G401.6 (cell line): ENCODE measurements at regions not wholly inside any gene's neighbourhood (a gene's known extent, or its start where the extent isn't known, plus 50 kb on each side); places are given as distances from the start of the nearest gene placed in this dataset.

Source experiments
- FAIRE-seq: peaks from 2 replicates; lab custom pipeline; 2012; peaks lifted over from hg19 to GRCh38; lab: Jason Lieb, UNC

DNA sequence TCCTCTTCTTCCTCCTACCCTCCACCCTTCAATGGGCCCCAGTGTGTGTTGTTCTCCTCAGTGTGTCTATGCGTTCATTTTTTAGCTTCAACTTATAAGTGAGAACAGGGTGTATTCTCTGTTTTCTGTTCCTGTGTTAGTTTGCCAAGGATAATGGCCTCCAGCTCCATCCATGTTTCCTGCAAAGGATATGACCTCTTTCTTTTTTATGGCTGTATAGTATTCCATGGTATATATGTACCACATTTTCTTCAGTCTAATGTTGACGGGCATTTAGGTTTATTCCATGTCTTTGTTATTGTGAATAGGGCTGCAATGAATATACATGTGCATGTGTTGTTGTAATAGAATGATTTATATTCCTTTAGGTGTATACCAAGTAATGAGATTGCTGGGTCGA is 634.9 kb upstream of the SEMA6A start:
- no peak for FAIRE-seq

DNA sequence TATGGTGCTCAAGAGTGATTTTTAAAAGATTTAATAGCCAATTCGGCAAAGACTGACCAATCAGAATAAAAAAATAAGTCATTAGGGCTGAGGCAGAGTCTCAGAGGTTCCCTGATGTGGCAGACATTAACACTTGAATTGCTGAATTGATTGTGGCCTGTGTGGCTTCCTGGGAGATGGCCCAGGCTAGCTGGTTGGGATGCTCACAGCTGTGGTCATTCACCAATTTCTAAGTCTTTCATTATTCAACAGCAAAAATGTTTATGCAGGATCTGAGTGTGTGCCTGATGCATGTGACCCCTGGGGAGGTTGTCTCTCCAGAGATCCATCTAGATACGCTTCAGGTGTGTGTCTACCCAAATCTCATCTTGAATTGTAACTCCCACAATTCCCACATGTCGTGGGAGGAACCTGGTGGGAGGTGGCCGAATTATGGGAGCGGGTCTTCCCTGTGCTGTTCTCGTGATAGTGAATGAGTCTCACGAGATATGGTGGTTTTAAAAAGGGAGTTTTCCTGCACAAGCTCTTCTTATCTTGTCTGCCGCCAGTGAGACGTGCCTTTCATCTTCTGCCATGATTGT is 632.6 kb upstream of the SEMA6A start:
- FAIRE-seq, result no peak

GRCh38 chr5:117205894-117206293 is 631.3 kb upstream of the SEMA6A start:
- FAIRE-seq, result no peak

GRCh38 chr5:117204926-117205869 is 630.6 kb upstream of the SEMA6A start:
- FAIRE-seq, result no peak

DNA sequence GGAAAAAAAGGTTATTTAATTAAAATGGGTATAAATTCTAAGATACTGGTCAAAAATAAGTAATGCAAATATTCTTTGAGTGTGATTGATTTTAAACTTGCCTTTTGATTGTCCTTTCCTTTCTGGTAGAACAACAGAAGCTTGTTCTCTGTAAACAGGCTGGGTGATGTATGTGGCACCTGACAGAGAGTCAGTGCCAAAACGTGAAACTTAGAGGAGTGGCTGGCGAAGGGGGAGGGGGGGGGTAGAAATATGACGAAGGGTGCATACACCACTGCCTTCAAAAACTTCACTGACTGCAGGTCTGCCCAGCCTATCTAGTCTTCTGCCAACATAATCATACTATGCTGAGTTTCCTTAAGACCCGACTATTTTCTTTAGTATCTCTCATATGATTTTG is 629.8 kb upstream of the SEMA6A start:
- no peak for FAIRE-seq

DNA sequence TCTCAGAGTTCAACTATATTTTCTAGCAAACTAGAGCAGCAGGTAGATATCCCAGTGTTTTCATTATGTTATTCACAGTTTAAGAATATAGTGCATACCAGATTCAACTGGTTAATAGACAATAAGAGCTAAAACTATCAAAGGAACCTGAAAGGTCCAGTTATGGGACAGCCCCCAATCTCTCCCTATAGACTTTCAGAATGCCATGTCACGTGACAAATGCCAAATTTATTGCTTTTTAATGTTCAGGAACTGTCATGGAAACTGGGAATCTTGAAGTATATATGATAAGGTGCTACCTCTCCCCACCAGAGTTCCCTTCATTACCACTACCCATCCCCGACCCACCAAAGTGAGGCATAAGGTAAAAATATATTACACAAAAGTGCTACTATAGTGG is 629.0 kb upstream of the SEMA6A start:
- FAIRE-seq, result no peak

DNA sequence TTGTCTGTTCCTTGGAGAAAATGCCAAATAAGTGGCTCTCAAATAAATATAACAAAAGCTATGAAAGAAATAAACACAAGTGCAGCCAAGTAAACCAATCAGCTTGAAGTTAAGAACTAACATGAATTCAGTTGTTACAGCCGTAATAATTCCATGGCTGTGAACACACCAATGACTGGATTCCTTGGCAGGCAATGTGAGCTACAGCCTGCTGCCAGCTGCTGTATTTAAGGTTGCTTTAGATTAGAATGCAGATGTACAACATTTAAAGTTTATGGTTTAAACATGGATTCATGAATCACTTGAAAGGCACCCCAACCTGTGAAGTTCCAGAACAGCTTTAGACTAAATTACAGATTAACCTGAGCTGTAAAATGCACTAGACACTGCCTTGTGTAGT is 626.4 kb upstream of the SEMA6A start:
- FAIRE-seq, result no peak

- no peak for FAIRE-seq
Observed at GRCh38 chr5:117195076-117195475, 620.5 kb upstream of the SEMA6A start.

DNA sequence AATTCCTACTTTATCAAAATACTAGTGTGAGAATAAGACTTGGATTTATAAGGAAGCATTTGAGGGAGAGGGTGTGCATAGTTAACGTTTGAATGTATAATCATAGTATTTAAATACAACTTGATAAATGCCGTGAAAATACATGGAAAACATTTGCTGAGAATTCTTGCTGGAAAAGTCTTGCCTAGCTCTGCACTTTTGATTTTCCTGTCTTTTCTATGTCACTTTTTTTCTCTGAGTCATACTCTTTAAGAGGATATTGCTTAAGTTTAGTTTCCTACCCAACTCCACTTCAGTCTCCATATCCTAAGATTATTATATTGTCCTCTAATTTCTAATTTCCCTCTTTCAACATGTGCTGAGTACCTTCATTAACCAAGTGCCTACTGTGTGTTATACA is 616.6 kb upstream of the SEMA6A start:
- no peak for FAIRE-seq

DNA sequence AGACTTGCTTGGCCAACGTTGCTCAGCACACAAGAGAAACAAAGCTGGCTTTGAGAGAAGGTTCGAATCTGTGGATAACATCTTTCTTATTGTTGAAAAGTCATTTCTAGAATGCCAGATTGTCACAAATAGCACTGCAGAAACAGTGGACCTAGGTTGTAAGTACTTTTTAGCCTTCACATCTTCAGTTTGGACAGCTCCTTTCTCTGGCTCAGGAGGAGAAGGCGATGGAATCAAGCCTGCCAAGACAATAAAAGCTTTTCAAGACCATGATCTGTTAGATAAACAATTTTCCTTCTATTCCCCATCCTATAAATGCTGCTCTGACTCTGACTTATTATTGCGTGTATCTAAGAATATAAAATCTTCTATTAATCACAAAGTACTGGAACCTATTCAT is 615.2 kb upstream of the SEMA6A start:
- FAIRE-seq, result no peak

DNA sequence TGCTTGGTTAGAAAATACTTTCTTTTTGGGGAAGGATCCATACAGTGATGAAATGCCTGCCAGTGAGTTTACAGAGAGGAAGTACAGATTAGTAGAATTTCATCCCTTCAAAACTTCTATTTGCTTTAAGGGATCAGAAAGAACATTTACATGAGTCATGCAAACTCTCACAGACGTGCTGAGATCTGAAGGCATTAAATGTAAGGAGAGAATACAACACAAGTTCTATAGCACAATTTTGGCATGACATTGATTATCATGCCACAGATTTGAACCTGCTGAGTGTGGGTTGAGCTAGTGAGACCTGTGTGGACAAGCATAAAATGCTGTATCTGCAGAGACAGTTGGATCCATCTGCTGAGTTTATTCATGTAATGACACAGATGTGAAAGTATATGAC is 613.6 kb upstream of the SEMA6A start:
- FAIRE-seq, result no peak

DNA sequence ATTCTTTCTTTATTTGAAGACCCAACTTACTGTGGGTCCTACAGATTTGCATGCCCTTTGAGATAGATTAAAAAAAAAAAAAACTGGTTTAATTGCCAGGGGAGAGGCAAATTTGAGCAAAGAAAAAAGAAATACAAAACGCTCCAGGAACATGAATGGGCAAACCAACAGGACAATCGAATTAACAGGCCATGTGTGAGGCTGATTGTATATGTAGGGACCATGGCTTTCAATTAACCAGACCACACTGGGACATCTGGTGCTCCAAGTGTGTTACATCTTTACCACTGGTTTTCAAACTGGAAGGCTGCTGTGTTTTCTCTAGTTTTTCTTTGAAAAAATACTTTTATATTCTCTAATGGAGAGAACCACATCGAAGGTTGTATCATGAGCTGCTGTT is 612.1 kb upstream of the SEMA6A start:
- no peak for FAIRE-seq

DNA sequence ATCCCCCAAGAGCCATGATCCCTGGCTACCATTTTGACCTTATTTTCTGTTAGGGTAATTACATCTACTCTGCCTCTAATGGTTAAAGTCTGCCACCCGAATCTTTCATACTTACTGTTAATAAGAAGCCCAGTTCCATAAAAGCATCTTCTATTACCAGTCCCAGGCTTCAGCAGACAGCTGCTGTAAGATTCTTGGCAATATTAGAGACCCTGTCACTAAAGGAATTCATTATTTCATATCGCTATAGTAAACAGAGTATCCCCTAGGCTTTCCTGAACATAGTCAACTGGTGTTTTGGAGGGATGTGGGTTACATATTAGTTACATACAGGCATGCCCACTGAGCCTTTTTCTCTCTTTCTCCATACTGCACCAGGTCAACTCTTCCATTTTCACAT is 608.7 kb upstream of the SEMA6A start:
- no peak for FAIRE-seq

DNA sequence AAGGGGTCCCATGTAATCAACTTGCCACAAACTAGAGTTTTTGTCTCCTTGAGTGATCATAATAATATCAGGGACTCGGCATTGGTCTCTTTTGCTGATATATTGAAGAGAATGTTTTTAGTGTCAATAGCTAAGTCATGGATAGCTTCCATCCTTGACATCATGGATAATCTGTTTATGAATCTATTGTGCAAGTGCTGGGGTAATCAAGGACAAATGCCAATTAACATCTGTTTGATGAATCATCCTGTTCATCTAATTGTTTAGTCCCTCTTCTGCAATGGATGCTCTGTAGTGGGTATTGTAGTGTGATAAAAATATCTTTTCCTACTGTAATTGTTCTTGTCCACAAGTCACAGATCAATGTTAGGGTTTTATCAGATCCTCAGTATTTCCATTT is 607.5 kb upstream of the SEMA6A start:
- no peak for FAIRE-seq

GRCh38 chr5:117177302-117177701 is 602.7 kb upstream of the SEMA6A start:
- no peak for FAIRE-seq

DNA sequence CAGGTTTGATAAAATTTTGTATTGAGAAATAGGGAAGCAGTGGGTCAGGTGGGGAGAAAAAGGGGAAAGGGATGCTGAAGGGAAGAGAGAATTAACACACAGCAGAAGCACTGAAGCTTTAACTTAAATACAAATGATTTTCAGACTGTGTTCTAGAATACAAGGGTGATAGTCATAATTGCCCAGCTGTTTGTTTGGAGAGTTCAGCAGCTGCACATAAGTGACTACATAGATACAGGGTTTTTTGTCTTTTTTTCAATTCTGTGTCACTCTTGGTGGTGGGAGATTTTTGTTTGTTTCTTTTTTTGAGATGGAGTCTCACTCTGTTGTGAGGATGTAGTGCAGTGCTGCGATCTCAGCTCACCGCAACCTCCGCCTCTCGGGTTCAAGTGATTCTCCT is 590.4 kb upstream of the SEMA6A start:
- no peak for FAIRE-seq

- FAIRE-seq, result no peak
Observed at GRCh38 chr5:117161718-117162335, 587.2 kb upstream of the SEMA6A start.

DNA sequence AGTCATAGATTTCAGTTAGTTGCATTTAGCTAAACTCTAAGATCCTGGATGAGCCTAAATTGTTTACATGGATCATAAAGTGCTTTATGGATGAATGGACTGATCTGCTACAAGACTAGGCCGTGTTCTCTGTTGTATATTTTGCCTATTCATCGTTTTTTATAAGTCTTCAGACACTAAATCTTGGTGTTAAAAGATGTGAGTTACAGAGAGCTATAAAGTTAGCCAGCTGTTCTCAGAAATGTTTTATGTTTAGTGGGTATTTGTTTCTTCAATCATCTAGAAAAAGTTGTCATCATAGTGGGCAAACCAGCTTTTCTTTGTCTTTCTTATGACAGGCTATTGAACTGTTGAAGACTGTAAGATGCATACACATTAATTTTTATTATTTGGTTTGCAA is 585.8 kb upstream of the SEMA6A start:
- no peak for FAIRE-seq

DNA sequence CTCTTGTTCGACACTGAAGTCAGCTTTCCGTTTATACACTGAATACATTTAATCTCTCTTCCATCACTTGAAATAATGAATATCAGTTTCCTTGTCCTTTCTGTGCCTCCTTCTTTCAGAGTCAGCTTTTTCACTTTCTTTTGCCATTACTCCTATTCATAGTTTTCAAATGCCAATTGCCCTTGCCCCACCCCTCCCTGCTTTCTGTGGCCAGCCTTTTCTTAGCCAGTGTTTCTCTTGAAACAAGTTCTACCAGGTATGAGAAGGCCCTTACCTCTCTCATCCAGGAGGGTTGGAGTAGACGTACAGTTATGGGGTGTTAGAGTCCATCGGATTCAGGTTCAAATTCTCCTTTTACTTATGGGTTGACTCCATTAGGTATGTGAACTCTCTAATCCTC is 574.7 kb upstream of the SEMA6A start:
- no peak for FAIRE-seq

GRCh38 chr5:117144086-117144485 is 569.5 kb upstream of the SEMA6A start:
- no peak for FAIRE-seq

- no peak for FAIRE-seq
Observed at GRCh38 chr5:117143406-117143805, 568.8 kb upstream of the SEMA6A start.

DNA sequence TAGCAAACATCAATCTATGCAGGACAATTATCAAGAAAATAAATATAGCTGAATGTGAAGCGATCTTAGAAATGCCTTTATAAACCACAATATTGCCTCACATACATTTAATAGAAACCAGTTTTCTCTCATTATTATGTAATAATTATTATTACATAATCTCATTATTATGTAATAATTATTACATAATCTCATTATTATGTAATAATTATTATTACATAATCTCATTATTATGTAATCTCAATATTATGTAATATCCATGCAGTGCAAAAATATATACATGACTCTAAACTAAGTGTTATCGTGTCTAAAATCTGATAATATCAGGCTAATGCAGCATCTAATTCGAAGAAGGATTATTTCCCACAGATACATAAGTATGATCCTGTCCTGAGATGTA is 563.9 kb upstream of the SEMA6A start:
- FAIRE-seq, result no peak

DNA sequence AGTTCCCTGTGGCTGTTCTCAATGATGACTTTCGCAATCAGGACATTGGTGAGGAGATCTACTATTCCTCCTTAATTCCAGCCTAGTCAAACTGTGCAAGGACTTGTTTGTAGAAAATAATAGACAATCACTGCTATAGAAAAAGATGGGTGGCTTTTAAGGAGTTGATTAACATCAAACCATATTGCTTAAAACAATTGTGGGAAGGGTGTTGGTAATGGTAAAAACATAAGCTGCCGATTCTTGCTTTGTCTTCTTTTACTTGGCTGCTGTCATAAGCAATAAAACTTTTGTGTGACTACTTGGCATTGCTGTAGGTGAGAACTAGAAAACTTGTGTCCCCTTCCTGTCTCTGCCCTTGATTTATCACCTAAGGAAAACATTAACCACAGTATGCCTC is 561.2 kb upstream of the SEMA6A start:
- no peak for FAIRE-seq

DNA sequence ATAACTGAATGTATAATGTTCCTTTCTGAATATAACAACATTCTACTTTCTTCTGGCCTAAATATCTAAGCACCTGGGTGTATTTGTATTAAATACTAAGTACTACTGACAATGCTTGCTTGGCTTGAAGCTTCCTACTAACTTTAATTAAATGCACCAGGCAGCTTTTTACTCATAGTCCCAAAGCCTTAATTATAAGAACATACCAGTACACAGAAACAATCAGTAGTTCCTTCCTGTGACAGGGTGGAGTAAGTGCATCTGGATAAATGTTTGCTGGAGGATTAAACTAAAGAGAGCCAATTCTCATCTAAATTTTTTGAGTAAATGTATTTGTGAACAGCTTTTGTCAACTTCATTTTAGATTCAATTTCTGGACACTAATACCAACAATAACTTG is 558.6 kb upstream of the SEMA6A start:
- no peak for FAIRE-seq
